Adrenal gland (tissue), 5 donors: ENCODE measurements at regions not wholly inside any gene's neighbourhood (a gene's known extent, or its start where the extent isn't known, plus 50 kb on each side); places are given as distances from the start of the nearest gene placed in this dataset.
"Not testable (repeated sequence)": the region's sequence is repeated elsewhere in the genome, so short reads cannot be mapped to it uniquely, and the experiment has no call there.

Source experiments
- POLR2A ChIP-seq, 2 donors: fragments of 450-650 bp; IDR thresholded peaks; one replicate each; pipeline ENCODE4 v1.6.1; 2017; ENCODE audit warnings: antibody characterized with exemption in 2 of 2, mild to moderate bottlenecking in 2 of 2, moderate library complexity in 1 of 2
- TF ChIP-seq, protein P1 (sequence below), 6 experiments: fragments of 450-650 bp in 4 of 6; fragments of 200-600 bp in 2 of 6; sonication (generic) in 1 of 6; IDR thresholded peaks; 1 replicate in 5 of 6; 2 replicates in 1 of 6; pipeline versions ENCODE4 v1.5.1 to v1.8.0; 2016 to 2021; ENCODE audit warnings: antibody characterized with exemption in 6 of 6, mild to moderate bottlenecking in 2 of 6, moderate library complexity in 1 of 6
- donor health status: DM: no; HTN: no; CAD: no.

GRCh38 chr5:178045963-178046362 lies 49.9 kb upstream of the PROP1 start:
- TF ChIP-seq, protein P1, sequence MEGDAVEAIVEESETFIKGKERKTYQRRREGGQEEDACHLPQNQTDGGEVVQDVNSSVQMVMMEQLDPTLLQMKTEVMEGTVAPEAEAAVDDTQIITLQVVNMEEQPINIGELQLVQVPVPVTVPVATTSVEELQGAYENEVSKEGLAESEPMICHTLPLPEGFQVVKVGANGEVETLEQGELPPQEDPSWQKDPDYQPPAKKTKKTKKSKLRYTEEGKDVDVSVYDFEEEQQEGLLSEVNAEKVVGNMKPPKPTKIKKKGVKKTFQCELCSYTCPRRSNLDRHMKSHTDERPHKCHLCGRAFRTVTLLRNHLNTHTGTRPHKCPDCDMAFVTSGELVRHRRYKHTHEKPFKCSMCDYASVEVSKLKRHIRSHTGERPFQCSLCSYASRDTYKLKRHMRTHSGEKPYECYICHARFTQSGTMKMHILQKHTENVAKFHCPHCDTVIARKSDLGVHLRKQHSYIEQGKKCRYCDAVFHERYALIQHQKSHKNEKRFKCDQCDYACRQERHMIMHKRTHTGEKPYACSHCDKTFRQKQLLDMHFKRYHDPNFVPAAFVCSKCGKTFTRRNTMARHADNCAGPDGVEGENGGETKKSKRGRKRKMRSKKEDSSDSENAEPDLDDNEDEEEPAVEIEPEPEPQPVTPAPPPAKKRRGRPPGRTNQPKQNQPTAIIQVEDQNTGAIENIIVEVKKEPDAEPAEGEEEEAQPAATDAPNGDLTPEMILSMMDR (IDR thresholded peaks at IDR 0.05) = not testable (repeated sequence)
- TF ChIP-seq POLR2A (IDR thresholded peaks at IDR 0.05) = not testable (repeated sequence)
